ENCODE measurements at regions not wholly inside any gene's neighbourhood (a gene's known extent, or its start where the extent isn't known, plus 50 kb on each side); places are given as distances from the start of the nearest gene placed in this dataset.

DNA sequence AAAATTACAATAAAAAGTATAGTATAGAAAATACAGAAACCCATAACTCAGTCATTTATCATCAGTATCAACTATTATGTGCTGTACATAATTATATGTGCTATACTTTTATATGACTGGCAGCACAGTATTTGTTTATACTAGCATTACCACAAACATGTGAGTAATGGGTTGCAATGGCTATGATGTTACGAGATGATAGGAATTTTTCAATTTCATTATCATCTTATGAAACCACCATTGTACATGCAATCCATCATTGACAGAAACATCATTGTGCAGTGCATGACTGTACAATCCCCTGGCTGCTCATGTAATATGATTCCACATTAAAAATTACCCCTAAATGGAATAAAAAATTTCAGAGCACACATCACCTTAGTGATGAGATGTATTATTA, 55.7 kb upstream of the TMEM229A start:
- TF ChIP-seq, protein P1, sequence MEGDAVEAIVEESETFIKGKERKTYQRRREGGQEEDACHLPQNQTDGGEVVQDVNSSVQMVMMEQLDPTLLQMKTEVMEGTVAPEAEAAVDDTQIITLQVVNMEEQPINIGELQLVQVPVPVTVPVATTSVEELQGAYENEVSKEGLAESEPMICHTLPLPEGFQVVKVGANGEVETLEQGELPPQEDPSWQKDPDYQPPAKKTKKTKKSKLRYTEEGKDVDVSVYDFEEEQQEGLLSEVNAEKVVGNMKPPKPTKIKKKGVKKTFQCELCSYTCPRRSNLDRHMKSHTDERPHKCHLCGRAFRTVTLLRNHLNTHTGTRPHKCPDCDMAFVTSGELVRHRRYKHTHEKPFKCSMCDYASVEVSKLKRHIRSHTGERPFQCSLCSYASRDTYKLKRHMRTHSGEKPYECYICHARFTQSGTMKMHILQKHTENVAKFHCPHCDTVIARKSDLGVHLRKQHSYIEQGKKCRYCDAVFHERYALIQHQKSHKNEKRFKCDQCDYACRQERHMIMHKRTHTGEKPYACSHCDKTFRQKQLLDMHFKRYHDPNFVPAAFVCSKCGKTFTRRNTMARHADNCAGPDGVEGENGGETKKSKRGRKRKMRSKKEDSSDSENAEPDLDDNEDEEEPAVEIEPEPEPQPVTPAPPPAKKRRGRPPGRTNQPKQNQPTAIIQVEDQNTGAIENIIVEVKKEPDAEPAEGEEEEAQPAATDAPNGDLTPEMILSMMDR (IDR thresholded peaks at IDR 0.05): no peak
- H3K36me3 ChIP-seq: no peaks in the 10 kb centered on the region
- no peak overlapping the region for H3K27ac ChIP-seq
- H3K4me1 ChIP-seq: no peaks in the 10 kb centered on the region
- no peak for DNase-seq
- H3K9me3 ChIP-seq: no peaks in the 10 kb centered on the region
- intact Hi-C loops (cut with DNase I; ENCODE audit: low total_unique reads): no loop called here
- no peak overlapping the region for H3K4me3 ChIP-seq
- H3K27me3 ChIP-seq: no peaks in the 10 kb centered on the region

DNA sequence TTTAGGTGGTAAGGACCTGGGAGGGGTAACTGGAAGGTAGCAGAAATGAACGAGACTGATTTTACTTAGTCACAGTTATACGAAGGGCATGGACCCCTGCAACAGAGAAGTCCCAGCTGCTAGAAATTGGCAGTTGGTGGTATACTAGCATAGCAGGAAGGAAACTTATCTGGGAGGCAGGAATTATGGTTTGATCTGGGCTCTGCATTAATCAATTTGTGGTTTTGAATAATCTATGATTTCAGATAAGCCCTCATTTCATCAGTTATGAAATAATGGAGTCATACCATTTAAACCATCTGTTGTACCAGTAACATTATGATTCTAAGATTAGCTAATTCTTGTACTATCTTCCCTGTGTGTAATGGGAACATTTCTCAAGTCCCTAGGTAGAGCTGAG, 54.0 kb upstream of the TMEM229A start:
- Histone ChIP-seq H3K9me3 (no peaks in the 10 kb centered on the region), H3K36me3 (no peaks in the 10 kb centered on the region), H3K27me3 (no peaks in the 10 kb centered on the region), H3K27ac (no peak overlapping the region), H3K4me3 (no peak overlapping the region), H3K4me1 (no peaks in the 10 kb centered on the region)
- TF ChIP-seq, protein P1 (IDR thresholded peaks at IDR 0.05): no peak
- DNase-seq: no peak
- intact Hi-C loops (cut with DNase I; ENCODE audit: low total_unique reads): no loop called here

DNA sequence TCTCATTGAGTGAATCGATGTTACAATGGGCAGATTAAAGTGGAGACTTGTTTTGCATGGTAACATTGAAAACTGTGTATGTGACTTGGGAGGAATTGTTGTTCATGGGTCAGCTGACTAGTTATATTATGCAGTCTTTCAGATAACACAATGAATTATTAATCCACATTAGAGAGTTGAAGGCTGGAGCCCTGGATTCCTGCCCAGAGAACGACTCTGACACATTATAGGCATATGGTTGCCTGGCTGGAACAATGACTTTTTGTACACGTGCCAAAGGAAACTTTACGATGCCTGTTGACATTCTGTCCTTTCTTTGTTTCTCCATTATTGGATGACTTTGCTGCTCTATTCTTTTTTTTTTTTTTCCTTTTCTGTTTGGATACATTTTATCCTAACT, 52.3 kb upstream of the TMEM229A start:
- H3K4me3 ChIP-seq: no peak overlapping the region
- H3K27ac ChIP-seq: no peak overlapping the region
- H3K27me3 ChIP-seq: no peaks in the 10 kb centered on the region
- TF ChIP-seq, protein P1 (IDR thresholded peaks at IDR 0.05): no peak
- no peak for DNase-seq
- intact Hi-C loops (cut with DNase I; ENCODE audit: low total_unique reads): no loop called here
- H3K9me3 ChIP-seq: no peaks in the 10 kb centered on the region
- no peaks in the 10 kb centered on the region for H3K4me1 ChIP-seq
- no peaks in the 10 kb centered on the region for H3K36me3 ChIP-seq

DNA sequence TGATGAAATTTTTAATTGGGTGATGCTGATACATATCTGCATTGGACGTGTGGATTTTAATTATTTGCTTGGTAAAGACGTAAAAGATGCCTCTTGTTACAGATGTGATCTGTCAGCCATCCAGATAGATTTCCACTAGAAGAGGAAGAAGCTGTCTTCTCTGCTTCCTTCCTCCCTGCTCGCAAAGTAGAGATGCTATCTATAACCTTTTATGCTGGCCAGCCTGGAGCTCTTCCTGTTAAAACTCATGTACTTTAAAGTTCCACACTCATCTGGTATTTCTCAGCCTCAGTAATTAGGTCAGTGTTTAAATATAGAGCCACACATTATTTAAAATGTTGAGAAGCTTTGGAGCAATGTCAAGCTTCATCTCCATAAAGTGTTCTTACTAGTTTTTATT, 51.2 kb upstream of the TMEM229A start:
- intact Hi-C loops (cut with DNase I; ENCODE audit: low total_unique reads): no loop called here
- Histone ChIP-seq H3K36me3 (no peaks in the 10 kb centered on the region), H3K27me3 (no peaks in the 10 kb centered on the region), H3K27ac (no peak overlapping the region), H3K9me3 (no peaks in the 10 kb centered on the region), H3K4me3 (no peak overlapping the region), H3K4me1 (no peaks in the 10 kb centered on the region)
- no peak for DNase-seq
- TF ChIP-seq, protein P1 (IDR thresholded peaks at IDR 0.05): no peak
